ENCODE measurements at regions not wholly inside any gene's neighbourhood (a gene's known extent, or its start where the extent isn't known, plus 50 kb on each side); places are given as distances from the start of the nearest gene placed in this dataset.
"Not testable (repeated sequence)": the region's sequence is repeated elsewhere in the genome, so short reads cannot be mapped to it uniquely, and the experiment has no call there.

DNA sequence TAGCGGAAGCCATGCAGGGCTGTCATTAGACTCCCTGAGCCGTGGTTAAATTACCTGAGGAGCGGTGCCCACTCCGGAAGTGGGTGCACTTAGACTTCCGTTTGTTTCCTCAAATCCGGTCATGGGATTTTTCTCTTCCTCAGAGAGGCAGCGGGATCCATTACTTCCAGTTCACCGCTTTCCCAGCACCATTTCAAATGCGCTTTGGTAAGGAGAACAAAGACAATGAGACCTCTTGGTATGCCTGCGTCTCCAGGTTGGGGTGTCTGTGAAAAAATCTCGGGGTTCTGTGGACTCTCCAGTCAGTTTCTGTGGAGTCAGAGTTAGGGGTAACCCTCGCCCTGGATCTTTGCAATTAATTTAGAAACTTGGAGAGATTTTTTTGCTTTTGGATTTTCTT lies 132.3 kb upstream of the PTPRG start:
- no peak for DNase-seq (ENCODE audit: low read depth, low spot score)
- H3K4me3 ChIP-seq (ENCODE audit: low read depth, low read length): no peak overlapping the region
- in situ Hi-C loops (cut with HindIII; ENCODE audit: low sequenced_read_pairs): no loop called here
- TF ChIP-seq, protein P1, sequence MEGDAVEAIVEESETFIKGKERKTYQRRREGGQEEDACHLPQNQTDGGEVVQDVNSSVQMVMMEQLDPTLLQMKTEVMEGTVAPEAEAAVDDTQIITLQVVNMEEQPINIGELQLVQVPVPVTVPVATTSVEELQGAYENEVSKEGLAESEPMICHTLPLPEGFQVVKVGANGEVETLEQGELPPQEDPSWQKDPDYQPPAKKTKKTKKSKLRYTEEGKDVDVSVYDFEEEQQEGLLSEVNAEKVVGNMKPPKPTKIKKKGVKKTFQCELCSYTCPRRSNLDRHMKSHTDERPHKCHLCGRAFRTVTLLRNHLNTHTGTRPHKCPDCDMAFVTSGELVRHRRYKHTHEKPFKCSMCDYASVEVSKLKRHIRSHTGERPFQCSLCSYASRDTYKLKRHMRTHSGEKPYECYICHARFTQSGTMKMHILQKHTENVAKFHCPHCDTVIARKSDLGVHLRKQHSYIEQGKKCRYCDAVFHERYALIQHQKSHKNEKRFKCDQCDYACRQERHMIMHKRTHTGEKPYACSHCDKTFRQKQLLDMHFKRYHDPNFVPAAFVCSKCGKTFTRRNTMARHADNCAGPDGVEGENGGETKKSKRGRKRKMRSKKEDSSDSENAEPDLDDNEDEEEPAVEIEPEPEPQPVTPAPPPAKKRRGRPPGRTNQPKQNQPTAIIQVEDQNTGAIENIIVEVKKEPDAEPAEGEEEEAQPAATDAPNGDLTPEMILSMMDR (IDR thresholded peaks at IDR 0.05; ENCODE audit: low read depth, low read length): no peak

DNA sequence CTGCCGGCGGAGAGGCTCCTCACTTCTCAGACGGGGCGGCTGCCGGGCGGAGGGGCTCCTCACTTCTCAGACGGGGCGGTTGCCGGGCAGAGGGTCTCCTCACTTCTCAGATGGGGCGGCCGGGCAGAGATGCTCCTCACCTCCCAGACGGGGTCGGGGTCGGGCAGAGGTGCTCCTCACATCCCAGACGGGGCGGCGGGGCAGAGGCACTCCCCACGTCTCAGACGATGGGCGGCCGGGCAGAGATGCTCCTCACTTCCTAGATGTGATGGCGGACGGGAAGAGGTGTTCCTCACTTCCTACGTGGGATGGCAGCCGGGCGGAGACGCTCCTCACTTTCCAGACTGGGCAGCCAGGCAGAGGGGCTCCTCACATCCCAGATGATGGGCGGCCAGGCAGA lies 126.5 kb upstream of the PTPRG start:
- in situ Hi-C loops (cut with HindIII; ENCODE audit: low sequenced_read_pairs); DNase-seq (ENCODE audit: low read depth, low spot score); H3K4me3 ChIP-seq (ENCODE audit: low read depth, low read length): not testable (repeated sequence)

DNA sequence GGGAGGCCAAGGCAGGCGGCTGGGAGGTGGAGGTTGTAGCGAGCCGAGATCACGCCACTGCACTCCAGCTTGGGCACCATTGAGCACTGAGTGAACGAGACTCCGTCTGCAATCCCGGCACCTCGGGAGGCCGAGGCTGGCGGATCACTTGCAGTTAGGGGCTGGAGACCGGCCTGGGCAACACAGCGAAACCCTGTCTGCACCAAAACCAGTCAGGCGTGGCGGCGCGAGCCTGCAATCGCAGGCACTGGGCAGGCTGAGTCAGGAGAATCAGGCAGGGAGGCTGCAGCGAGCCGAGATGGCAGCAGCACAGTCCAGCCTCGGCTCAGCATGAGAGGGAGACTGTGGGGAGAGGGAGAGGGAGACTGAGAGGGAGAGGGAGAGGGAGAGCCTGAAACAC lies 126.0 kb upstream of the PTPRG start:
- in situ Hi-C loops (cut with HindIII; ENCODE audit: low sequenced_read_pairs); H3K4me3 ChIP-seq (ENCODE audit: low read depth, low read length); DNase-seq (ENCODE audit: low read depth, low spot score): not testable (repeated sequence)

DNA sequence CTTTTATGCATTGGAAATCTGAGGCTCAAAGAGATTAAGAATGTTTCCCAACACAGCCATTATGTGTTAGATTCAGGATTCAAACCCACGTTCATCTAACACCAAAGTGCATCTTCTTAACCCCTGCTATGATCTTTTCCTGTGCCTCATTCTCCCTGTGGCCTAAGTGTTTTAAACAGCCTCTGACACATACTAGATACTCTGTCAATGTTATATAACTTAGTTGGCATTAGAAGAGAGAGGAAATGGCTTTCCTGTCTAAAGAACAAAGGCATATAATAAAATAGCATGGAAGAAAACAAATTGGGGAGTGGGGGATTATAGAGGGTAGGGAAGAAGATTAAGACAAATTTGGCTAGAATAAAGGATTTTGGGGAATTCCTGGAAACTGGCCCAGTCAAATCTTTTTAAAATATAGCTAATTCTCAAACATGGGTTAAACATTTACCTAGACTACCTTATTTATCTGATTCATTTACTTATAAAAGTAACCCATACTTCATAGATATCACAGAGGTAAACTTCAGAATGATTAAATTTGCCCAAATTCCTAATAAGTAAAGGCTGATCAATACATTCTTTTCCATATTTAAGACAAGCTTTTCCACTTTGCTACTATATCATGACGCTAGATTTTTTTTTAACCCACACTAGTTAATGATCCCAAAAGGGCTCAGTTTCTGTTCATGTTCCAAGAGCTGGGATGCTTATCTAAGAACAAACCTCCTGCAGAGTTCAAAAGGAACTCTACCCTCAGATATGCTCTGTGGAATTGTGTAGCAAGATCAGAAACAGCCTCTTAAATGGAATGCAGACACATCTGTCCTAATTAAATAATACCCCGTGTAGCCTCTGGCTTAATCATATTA lies 122.9 kb upstream of the PTPRG start:
- TF ChIP-seq, protein P1 (IDR thresholded peaks at IDR 0.05; ENCODE audit: low read depth, low read length): no peak
- no peak for DNase-seq (ENCODE audit: low read depth, low spot score)
- H3K4me3 ChIP-seq (ENCODE audit: low read depth, low read length): no peak overlapping the region
- in situ Hi-C loops (cut with HindIII; ENCODE audit: low sequenced_read_pairs): no loop called here

DNA sequence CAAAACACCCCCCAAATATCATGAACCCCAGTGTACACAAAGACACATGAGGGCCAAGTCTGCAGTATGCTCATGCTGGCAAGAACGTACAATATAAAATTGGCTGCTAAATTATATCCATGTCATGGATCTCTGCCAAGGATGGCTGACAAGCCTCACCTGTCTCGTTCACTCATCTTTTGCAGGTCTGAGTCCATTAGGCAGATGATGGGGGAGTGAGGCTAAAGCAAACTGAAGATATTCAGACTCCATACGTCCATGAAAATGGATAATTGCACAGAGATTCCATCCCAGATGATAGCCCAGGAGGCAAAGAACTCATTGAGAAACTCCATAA lies 122.3 kb upstream of the PTPRG start:
- H3K4me3 ChIP-seq (ENCODE audit: low read depth, low read length): no peak overlapping the region
- DNase-seq (ENCODE audit: low read depth, low spot score): no peak
- TF ChIP-seq, protein P1 (IDR thresholded peaks at IDR 0.05; ENCODE audit: low read depth, low read length): no peak
- in situ Hi-C loops (cut with HindIII; ENCODE audit: low sequenced_read_pairs): no loop called here

DNA sequence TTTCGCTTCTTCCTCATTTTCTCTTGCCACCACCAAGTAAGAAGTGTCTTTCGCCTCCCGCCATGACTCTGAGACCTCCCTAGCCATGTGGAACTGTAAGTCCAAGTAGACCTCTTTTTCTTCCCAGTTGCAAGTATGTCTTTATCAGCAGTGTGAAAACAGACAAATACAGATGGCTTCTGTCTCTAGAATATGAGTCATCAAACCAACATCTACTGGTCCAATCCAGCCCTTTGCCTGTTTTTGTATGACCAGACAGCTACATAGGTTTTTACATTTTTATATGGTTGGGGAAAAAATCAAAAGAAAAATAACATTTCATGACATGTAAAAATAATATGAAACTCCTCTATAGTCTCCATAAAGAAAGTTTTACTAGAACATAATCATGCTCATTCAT lies 118.7 kb upstream of the PTPRG start:
- no peak overlapping the region for H3K4me3 ChIP-seq (ENCODE audit: low read depth, low read length)
- no peak for DNase-seq (ENCODE audit: low read depth, low spot score)
- TF ChIP-seq, protein P1 (IDR thresholded peaks at IDR 0.05; ENCODE audit: low read depth, low read length): no peak
- in situ Hi-C loops (cut with HindIII; ENCODE audit: low sequenced_read_pairs): no loop called here

DNA sequence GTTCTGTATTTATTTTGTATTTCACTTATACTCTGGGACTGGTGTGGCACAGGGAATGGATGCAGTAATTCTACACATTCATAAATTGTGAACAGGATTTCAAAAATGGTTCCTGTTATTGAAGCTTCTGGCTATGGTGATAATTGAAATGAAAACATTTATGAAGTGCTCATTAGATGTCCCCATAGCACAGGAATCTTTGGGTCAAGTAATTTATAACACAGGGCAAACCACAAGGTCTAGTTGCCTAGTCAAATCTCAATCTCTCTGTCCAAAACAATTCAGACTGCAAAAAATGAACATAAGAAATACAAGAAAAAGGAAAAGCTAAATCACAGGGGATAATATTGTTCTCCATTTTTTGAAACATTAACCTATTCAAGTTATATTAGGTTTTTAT lies 117.5 kb upstream of the PTPRG start:
- no peak for DNase-seq (ENCODE audit: low read depth, low spot score)
- TF ChIP-seq, protein P1 (IDR thresholded peaks at IDR 0.05; ENCODE audit: low read depth, low read length): no peak
- no peak overlapping the region for H3K4me3 ChIP-seq (ENCODE audit: low read depth, low read length)
- in situ Hi-C loops (cut with HindIII; ENCODE audit: low sequenced_read_pairs): no loop called here

DNA sequence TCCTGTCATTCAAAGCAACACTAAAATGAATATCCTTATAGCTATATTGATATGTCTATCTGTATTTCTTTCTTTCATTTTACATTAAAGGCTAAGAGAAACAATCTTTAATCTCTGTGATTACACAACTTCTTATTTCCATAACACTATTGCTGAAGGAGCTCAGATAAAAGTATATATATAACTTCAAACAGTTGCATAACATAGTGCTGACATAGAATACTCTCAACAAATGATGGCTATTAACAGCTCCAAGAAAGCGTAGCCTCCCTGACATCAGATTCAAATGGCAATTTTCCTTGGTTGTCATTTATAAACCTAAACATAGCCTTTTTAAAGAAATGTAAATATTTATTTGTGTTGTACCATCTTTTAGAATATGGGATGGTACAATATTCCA lies 116.6 kb upstream of the PTPRG start:
- in situ Hi-C loops (cut with HindIII; ENCODE audit: low sequenced_read_pairs): no loop called here

More for the DNA sequence above, 116.6 kb upstream of the PTPRG start:
- H3K4me3 ChIP-seq (ENCODE audit: low read depth, low read length): no peak overlapping the region
- DNase-seq (ENCODE audit: low read depth, low spot score): no peak
- TF ChIP-seq, protein P1 (IDR thresholded peaks at IDR 0.05; ENCODE audit: low read depth, low read length): no peak
